IPS DF 19.7 (cell line): ENCODE measurements at regions not wholly inside any gene's neighbourhood (a gene's known extent, or its start where the extent isn't known, plus 50 kb on each side); places are given as distances from the start of the nearest gene placed in this dataset.

Experiments used
- DNase-seq: peaks from one replicate; pipeline ENCODE4 v3.0.0-alpha.2; 2013; ENCODE audit warnings: low read depth, low spot score

DNA sequence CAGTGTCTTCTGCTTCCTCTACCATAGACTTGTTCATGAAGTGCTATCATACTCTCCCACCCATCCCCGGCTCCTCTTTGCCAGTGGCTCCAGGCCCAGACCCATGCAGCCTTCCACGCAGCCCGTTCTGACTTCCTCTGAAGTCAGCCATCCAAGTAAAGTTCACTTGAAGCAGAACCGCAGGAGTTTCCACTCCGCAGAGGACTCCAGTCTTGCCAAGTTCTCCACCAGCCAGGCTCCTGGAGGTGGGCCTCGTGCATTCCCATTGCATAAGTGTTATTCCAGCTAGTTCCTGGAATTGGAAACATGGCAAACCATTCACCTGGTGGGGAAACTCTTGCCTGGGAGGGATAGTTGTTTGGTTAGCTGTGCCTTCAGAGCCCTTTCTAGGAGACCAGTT lies 185.1 kb downstream of the PLPP3 start:
- DNase-seq: no peak

DNA sequence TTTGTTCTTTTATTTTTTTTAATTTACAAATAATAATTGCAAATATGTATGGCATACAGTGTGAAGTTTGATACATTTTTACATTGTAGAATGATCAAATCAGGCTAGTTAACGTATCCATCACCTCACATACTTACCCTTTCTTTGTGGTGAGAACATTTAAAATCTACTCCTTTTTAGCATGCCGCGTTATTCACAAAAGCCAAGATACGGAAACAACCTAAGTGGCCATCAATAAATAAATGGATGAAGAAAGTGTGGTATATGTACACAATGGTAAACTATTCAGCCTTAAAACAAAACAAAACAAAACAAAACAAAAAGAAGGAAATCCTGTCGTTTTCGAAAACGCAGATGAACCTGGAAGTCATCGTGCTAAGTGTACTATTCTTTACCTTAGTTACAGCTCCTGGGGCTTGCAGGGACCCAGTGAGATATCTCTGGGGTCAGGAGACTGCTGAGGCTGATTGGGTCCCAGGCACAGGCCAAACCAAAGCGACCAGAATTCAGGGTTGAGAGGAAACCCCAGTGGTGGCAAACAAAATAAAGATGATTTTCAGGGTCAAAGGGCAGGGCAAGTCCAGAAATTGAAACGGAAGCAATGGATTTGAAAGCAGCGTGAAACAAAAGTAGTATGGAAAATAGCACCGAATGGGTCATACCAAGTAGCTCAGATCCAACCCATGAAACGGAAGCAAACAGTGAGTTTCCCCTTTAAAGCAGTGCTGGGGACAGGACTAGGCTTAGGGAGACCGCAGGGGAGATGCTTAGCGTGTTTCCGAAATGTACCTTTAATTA lies 188.2 kb downstream of the PLPP3 start:
- DNase-seq: no peak

DNA sequence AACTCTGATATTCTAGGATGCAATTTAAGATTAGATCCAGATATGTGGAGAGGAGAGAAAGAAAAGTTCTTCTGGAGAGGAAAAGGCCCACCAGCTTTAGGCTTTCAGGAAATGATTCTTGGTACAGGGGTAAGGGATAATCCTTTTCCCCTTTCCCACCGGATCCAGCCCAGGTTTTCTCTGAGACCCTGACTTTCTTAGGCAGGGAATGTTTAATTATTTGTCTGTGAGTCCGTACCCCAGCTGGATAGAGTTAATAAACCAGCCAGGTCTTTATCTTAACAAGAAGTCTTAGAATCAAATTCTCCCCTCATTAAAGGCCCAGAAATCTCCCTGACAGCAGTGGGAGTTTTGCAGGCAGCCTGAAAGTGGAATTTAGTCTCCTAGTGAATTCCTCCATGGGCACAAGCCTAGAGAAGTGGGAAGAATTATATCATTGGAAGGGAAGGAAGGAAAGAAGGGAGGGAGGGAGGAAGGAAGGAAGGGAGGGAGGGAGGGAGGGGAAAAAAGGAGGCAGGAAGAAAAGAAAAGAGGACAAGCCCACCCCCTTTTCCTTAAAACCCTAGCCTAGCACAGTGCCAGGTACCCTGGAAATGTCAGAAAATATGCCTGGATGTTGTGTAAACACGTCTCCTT lies 189.0 kb downstream of the PLPP3 start:
- DNase-seq: no peak

DNA sequence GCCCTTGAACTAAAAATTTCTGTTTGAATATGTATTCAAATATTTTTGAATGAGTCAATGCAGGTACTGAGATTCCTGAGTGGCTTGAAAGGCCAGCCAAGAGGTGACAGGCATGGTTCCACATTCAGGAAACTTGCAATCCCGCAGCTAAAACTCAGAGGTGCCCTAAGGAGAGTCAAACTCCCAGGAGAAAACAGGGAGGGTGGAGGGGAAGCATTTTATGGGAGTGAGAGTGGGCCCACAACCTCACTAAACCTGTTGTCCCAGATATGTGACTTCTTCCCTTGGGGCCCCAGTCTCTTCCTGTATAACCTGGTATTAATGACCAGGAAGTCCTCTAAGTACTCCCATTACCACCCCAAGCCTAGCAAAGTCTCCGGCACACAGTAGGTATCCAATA lies 189.6 kb downstream of the PLPP3 start:
- DNase-seq: no peak

DNA sequence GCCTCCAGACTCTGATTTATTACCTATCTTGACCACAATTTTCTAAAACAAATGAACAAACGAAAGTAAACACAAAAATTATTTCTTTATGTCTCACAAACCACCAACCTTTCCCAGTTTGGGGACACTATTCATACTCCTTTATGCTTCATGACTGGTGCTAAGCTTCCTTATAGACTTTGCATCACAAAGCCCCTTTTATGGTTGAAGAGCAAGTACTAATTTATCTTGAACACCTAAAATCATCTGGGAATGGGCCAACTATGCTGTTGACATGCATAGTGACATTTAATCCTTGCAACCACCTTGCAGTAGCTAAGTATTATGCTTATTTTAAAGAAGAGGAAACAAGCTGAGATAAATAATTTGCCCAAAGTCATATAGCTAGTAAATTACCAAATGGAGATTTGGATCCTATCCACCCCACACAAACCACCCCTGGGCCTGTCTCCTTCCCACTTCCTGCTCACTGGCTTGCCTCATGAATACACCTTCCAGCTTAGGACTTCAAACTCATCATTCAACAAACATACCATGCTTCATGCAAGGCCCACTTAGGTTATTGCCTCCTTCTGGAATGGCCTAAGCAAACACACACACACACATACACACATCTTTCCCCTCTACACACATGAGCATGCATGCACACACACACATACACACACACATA lies 192.2 kb downstream of the PLPP3 start:
- DNase-seq: no peak

DNA sequence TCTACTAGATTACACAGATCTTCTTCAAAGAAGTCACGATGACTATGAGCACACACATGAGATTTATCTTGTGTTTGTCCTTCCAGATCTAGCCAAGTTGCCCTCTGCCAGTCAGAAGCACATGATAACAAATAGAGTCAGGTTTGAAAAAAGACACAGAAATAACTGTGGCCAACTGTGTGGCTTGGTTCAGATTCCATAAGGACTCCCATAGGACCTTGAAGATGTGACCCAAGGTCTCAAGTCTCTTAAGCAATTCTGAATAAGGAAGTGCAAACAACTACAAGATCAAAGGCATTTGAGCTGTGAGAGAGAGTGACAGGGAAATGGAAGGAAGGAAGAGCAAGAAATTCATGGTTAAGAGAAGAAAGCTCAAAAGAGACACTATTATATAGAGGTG lies 194.0 kb downstream of the PLPP3 start:
- DNase-seq: no peak

DNA sequence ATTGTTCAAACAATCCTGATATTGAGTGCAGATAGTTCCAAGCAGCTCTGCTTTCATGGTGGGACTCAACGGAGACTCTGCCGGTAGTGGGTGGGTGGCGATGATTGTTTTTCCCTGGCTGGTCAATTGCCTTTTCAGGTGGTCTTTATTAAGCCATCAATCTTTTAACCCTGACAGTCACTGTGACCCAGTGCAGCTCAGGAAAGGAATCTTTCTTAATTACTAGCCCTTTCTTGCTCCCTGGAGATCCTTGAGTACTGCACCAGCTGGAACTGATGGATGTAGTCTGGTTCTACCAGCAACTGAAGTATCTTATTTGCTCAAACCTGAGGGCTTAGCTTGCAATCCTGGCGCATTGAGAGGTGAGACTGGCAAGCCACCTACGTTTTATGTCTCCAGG lies 196.4 kb downstream of the PLPP3 start:
- no peak for DNase-seq

DNA sequence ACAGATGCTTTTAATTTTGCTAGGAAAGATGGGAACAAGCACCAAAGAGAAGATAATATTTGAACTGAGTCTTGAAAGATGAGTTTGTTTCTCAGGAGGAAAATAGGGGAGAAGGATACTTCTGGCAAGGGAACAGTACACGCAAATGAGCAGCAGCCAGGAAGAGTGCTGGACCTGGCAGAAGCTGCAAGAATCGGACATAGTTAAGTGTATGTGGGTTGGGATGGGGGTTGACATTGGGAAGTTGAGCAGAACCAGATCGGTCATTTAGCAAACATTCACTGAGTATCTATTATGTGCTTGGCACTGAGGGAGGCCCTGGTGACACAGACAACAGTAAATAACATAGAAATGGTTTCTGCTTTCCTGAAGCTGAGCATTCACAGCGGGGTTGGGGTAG lies 198.8 kb downstream of the PLPP3 start:
- no peak for DNase-seq

DNA sequence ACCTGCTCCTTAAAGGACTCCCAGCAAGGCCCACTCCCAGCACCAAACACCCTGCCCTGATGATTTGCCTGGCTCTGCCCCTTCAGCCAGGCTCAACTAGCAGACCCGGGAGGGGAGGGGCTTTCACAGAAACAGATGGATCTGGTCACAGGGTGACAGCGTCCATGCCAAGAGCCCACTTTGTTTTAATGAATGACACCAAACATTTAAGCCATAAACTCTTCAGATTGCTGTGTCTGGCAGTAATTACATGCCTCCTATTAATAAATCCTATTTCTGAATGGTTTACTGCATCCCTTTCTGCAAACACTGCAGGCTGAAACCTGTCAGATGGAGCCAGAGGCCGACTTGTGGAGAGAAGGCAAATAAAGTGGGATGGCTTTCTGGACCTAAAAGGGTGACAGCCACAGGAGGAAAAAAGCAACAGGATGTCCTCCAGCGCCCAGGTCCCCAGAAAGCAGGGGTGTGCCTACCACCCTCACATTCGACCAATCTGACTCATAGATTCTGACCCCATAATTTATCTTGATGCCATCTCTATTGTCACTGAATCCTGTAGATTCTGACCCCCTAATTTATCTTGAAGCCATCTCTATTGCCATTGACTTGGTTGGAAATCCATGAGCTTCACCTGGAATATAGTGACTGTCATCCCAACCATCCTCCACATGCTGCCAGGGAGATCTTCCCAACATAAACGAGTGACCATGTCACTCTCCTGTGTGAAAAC lies 200.9 kb downstream of the PLPP3 start:
- no peak for DNase-seq

DNA sequence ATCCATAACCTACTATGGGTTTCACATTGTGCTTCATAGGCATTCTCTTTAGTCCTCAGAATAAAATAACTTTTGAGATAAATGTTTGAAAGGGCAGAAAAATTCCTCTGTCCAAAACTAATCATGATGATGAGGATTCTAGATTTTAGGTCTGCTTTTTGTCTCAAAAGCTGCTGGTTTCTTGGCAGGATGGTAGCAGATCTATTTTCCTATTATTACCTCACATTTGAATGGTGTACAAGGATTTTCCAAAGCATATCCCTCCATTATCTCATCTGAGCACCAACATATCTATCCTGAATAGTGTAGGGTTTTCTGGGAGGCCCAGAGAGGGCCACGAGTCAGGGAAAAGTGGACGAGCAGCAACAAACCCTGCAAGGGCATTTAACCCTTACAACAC lies 201.9 kb downstream of the PLPP3 start:
- DNase-seq: no peak

DNA sequence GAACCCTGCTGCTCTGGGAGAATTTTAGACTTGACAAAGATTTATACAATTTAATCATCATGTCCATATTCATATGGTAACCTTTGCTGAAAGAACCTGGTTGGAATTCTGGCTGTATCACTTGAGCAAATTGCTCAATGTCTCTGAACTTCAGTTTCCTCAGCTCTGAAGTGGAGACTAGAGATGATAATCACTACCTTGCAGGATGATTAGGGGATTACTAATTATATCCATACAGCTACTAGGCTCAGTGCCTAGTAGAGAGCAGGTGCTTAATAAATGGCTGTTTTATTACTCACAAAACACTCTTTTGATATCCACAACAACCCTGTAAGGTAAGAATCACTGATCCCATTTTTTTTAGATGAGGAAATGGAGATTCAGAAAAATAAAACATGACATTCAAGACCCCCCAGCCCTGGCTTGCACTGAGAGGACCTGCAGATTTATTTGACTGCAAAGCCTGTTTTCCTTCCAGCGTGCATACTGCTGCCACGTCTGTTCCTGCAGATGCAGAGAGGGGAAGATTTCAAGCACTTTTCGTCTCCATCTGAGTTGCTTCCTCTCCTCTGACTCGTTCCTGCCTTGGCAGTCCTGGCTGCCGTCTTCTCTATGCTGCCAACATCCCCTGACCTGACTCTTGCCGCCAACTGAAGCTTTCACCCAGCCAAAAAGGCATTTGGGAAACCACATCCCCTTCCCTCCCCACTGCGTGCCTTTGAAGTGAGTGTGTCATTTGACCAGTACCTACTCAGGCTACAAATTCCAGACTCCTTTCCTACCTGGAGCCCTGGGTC lies 203.0 kb downstream of the PLPP3 start:
- no peak for DNase-seq

DNA sequence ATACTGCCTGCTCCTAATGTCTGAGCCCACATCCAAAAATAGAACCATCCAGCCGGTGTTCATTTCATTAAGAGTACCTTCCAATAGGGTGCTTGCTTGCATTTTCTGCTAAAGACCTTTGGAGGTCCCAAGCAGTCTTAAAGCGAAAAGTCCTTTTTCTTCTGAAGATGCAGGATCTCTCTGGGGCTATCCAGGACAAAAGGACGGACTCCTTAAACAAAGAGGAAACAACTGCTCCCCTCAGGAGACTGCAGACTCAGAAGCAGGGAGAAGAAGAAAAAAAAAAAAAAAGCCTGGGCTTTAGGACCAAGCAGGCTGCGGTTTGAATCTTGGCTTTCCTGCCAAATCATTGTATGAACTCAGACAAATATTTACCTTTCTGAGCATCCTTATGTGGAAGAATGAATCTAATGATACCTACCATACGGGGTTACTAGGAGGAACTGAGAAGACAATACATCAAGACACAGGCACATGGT lies 204.0 kb downstream of the PLPP3 start:
- DNase-seq: peak; percentile 40

DNA sequence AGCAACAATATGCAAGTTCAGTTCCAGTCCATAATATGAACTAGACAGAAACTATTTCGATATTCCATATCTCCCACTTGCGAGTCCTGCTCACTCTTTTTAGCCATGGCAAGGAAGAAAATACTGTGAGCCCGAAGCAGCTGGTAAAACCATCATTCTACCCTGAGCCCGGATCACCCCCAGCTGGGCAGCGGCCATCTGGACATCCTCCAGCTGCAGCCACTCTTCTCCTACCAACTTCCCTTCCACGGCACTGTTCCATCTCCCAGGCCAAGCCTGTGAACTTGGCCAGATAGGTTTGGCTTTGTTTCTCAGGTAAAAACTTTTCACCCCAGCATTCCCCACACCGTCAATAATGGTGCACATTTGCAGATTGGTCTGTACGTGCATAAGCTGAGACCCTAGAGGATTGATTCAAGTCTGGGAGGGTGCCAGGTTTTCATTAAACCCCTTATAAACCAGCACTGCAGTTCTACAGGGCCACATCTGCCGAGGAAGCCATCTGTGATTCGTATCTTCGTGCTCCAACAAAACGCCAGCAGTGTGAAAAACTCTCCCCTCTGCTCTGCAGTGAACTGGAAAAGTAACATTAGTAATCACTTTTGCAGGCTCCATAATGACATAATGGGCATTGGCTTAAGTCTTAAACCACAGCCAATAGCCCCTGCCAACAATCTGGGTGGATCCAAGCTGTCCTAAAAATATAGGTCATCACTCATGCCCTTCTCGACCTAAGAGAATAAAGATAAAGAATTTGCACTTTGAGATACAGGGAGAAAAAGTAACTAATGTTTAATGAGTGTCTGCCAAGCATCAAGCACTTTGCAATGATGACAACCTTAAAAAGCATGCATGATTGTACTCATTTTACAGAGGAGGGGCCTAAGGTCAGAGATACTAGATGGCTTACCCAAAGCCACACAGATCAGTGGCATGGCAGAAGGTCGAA lies 205.1 kb downstream of the PLPP3 start:
- no peak for DNase-seq

DNA sequence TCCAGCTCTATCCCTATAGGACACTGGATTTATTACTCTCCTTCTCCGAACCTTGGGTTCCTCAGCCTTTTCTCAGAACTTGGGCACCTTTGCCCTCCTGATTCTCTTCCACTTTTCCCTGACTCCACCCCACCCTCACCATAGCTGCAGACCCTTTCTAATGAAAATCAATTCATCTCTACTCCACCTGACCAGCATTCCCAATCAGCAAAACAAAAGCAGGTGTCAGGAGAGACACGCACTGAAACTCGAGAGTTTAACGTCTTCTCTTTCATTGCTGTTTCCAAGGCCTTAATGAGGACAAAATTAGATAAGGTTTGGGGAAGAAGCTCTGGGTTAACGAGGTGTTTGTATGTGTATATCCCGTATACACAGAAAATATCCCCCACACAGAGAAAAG lies 208.8 kb downstream of the PLPP3 start:
- DNase-seq: no peak

DNA sequence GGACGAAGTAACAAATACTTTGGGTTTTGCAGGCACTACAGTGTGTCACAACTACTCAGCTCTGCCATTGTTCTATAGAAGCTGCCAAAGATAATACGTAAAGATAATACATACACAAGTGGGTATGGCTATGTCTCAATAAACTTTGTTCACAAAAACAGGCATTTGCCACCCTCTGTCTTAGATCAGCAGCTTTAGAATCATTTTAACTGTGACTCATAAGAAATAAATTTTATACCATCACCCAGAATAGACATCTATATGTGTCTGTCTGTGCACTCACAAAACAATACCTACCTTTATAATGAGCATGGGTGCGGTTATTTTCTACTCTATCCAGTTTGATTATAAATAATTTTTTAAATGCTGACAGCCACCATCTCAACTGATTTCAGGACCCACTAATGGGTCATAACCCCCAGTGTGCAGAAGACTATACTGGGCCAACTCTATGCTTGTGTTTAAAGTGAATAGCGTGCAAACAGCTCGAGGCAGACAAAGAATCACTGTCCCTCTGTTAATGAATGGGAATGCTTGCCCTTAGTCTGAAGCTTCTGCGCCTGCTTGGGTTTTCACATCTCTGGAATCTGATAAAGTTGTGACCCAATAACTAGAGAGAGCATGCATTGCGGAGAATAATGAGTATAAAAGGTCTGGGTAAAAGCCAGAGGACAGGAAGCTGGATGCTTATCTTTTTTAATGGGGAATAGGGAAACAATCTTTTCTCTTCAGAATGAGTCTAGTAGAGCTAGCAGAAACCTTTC lies 216.2 kb downstream of the PLPP3 start:
- DNase-seq: no peak

DNA sequence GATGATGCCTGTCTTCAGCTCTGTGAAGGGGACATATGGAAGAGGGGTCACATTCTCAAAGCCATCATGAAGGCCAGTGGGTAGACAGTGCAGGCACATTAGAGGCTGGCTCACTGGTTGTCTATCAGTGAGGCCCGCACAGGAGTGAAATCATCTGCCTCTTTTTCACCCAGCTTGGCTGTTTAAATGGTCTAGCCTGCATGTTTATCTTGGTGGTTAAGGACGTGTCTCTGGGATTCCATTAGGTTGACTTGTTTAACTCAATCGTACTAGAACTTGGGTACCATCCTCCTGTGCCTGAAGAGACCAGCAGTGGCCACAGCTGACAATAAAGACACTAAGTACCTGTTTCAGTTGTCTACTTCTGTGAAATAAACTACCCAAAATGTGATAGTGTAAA lies 219.3 kb downstream of the PLPP3 start:
- no peak for DNase-seq

DNA sequence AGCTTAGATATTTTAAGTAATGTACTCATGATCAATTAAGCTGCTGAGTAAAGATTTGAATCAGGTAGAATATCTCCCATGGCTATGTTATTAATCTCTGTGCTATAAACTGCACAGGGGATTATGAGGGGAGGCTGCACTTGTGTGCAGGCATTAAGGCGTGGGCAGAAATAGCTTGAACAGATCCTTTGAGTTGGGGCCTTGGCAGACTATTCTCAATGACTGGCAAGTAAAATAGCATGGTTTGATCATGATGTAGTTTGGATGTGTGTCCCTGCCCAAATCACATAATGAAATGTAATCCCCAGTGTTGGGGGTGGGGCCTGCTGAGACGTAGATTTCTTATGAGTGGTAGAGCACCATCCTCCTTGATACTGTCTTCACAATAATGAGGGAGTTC lies 220.3 kb downstream of the PLPP3 start:
- no peak for DNase-seq

DNA sequence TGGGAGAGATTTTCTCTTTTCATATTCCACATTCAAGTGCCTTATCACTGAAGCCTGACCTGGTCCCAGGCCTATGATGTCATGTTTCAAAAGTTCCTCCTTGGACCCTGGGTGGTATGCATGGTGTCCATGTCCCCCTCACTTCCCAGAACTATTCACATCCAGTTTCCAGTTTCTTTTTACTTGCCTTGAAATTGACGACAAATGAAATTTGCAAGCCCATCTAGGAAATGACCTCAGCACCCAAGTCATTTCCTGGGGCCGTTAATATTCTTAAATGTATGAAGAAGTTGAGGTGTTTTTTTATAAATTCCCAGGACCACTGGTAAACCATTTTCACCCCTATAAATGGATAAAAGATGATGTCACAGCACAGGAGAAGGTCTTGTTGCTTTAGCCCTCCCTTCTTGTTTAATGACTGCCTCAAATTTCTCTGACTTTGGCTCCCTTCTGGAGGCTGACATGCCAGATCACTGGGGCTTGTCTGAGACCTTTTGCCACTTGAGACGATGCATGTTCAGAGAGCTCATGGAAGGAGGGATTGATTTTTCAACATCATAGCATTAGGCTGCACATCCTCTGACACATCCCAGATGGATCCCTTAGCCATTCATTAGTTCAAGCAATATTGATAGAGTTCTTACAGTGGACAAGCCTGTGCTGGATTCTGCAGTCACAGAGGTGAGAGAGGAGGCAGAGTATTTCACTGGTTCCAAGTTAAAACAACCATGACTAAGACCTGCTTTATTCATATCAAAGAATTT lies 221.3 kb downstream of the PLPP3 start:
- DNase-seq: no peak
